ENCODE measurements at regions not wholly inside any gene's neighbourhood (a gene's known extent, or its start where the extent isn't known, plus 50 kb on each side); places are given as distances from the start of the nearest gene placed in this dataset.
"Not testable (repeated sequence)": the region's sequence is repeated elsewhere in the genome, so short reads cannot be mapped to it uniquely, and the experiment has no call there.

- Mint-ChIP-seq H3K27me3 (peaks cover 0 to 1% of the 10 kb centered on the region in 2 donors), H3K9me3 (no peaks in the 10 kb centered on the region), H3K4me1 (no peaks in the 10 kb centered on the region), H3K27ac (no peak overlapping the region), H3K36me3 (no peaks in the 10 kb centered on the region), H3K4me3 (no peak overlapping the region)
- no peaks in the 10 kb centered on the region for H3K9me3 ChIP-seq (ENCODE audit: low read length)
- H3K27ac ChIP-seq (ENCODE audit: low read depth, low read length) = no peak overlapping the region
- no peak overlapping the region for H3K4me3 ChIP-seq (ENCODE audit: low read length)
- POLR2A ChIA-PET = no interaction called here
- H3K27me3 ChIP-seq (ENCODE audit: insufficient read depth, low read length, poor library complexity, severe bottlenecking) = no peaks in the 10 kb centered on the region
- CTCF ChIA-PET = interaction anchor here (1.3 kb wide), 1 partner anchor 63 kb away, joined by 3 read pairs; no protein-coding TSS in a partner anchor
- no peaks in the 10 kb centered on the region for H3K4me1 ChIP-seq (ENCODE audit: insufficient read depth, low read length)
- no peaks in the 10 kb centered on the region for H3K36me3 ChIP-seq (ENCODE audit: insufficient read depth, low read length)
- DNase-seq = no peak
Measured at GRCh38 chr16:79993629-79994209, 393.2 kb upstream of the MAF start.

- H3K4me3 Mint-ChIP-seq = no peak overlapping the region
- Histone ChIP-seq H3K9me3 (ENCODE audit: low read length) (no peaks in the 10 kb centered on the region), H3K27ac (ENCODE audit: low read depth, low read length) (no peak overlapping the region), H3K4me1 (ENCODE audit: insufficient read depth, low read length) (no peaks in the 10 kb centered on the region), H3K27me3 (ENCODE audit: insufficient read depth, low read length, poor library complexity, severe bottlenecking) (no peaks in the 10 kb centered on the region), H3K36me3 (ENCODE audit: insufficient read depth, low read length) (no peaks in the 10 kb centered on the region), H3K4me3 (ENCODE audit: low read length) (no peak overlapping the region)
- DNase-seq = no peak
- no peaks in the 10 kb centered on the region for H3K9me3 Mint-ChIP-seq
- no peaks in the 10 kb centered on the region for H3K4me1 Mint-ChIP-seq
- H3K36me3 Mint-ChIP-seq = no peaks in the 10 kb centered on the region
- ChIA-PET POLR2A (no interaction called here), CTCF (no interaction called here)
- peaks cover 4 to 8% of the 10 kb centered on the region in 2 donors for H3K27me3 Mint-ChIP-seq
- H3K27ac Mint-ChIP-seq = no peak overlapping the region
Measured at GRCh38 chr16:79991969-79992368, 391.4 kb upstream of the MAF start.

GRCh38 chr16:79988721-79989220, 388.2 kb upstream of the MAF start:
- Mint-ChIP-seq H3K4me1 (no peaks in the 10 kb centered on the region), H3K27me3 (peaks cover 4 to 12% of the 10 kb centered on the region in 2 donors), H3K36me3 (no peaks in the 10 kb centered on the region), H3K27ac (no peak overlapping the region), H3K4me3 (no peak overlapping the region), H3K9me3 (no peaks in the 10 kb centered on the region)
- DNase-seq = no peak
- no peaks in the 10 kb centered on the region for H3K4me1 ChIP-seq (ENCODE audit: insufficient read depth, low read length)
- no peaks in the 10 kb centered on the region for H3K9me3 ChIP-seq (ENCODE audit: low read length)
- H3K27me3 ChIP-seq (ENCODE audit: insufficient read depth, low read length, poor library complexity, severe bottlenecking) = no peaks in the 10 kb centered on the region
- POLR2A ChIA-PET = no interaction called here
- H3K27ac ChIP-seq (ENCODE audit: low read depth, low read length) = no peak overlapping the region
- CTCF ChIA-PET = no interaction called here
- H3K36me3 ChIP-seq (ENCODE audit: insufficient read depth, low read length) = no peaks in the 10 kb centered on the region
- H3K4me3 ChIP-seq (ENCODE audit: low read length) = no peak overlapping the region

GRCh38 chr16:79988089-79988488, 387.6 kb upstream of the MAF start:
- Histone ChIP-seq H3K4me3 (ENCODE audit: low read length) (no peak overlapping the region), H3K27me3 (ENCODE audit: insufficient read depth, low read length, poor library complexity, severe bottlenecking) (no peaks in the 10 kb centered on the region), H3K4me1 (ENCODE audit: insufficient read depth, low read length) (no peaks in the 10 kb centered on the region), H3K9me3 (ENCODE audit: low read length) (no peaks in the 10 kb centered on the region), H3K36me3 (ENCODE audit: insufficient read depth, low read length) (no peaks in the 10 kb centered on the region), H3K27ac (ENCODE audit: low read depth, low read length) (no peak overlapping the region)
- H3K36me3 Mint-ChIP-seq = no peaks in the 10 kb centered on the region
- H3K4me1 Mint-ChIP-seq = no peaks in the 10 kb centered on the region
- H3K27ac Mint-ChIP-seq = no peak overlapping the region
- no peaks in the 10 kb centered on the region for H3K9me3 Mint-ChIP-seq
- ChIA-PET POLR2A (no interaction called here), CTCF (no interaction called here)
- no peak overlapping the region for H3K4me3 Mint-ChIP-seq
- peaks cover 4 to 12% of the 10 kb centered on the region in 2 donors for H3K27me3 Mint-ChIP-seq
- no peak for DNase-seq

- no peak overlapping the region for H3K27ac Mint-ChIP-seq
Measured at GRCh38 chr16:79986352-79986751, 385.8 kb upstream of the MAF start.

GRCh38 chr16:79985606-79986005, 385.1 kb upstream of the MAF start:
- Histone ChIP-seq H3K4me1 (ENCODE audit: insufficient read depth, low read length) (no peaks in the 10 kb centered on the region), H3K27ac (ENCODE audit: low read depth, low read length) (no peak overlapping the region), H3K9me3 (ENCODE audit: low read length) (no peaks in the 10 kb centered on the region), H3K27me3 (ENCODE audit: insufficient read depth, low read length, poor library complexity, severe bottlenecking) (no peaks in the 10 kb centered on the region), H3K4me3 (ENCODE audit: low read length) (no peak overlapping the region), H3K36me3 (ENCODE audit: insufficient read depth, low read length) (no peaks in the 10 kb centered on the region)
- no peak overlapping the region for H3K4me3 Mint-ChIP-seq
- no peaks in the 10 kb centered on the region for H3K9me3 Mint-ChIP-seq
- ChIA-PET CTCF (no interaction called here), POLR2A (no interaction called here)
- H3K27ac Mint-ChIP-seq = no peak overlapping the region
- H3K27me3 Mint-ChIP-seq = peaks cover 4 to 12% of the 10 kb centered on the region in 2 donors
- no peaks in the 10 kb centered on the region for H3K36me3 Mint-ChIP-seq
- DNase-seq = no peak
- H3K4me1 Mint-ChIP-seq = no peaks in the 10 kb centered on the region

More at GRCh38 chr16:79986352-79986751, 385.8 kb upstream of the MAF start:
- POLR2A ChIA-PET = no interaction called here
- no peak for DNase-seq
- CTCF ChIA-PET = no interaction called here
- H3K36me3 Mint-ChIP-seq = no peaks in the 10 kb centered on the region
- no peaks in the 10 kb centered on the region for H3K4me1 Mint-ChIP-seq
- no peak overlapping the region for H3K27ac ChIP-seq (ENCODE audit: low read depth, low read length)
- H3K4me3 Mint-ChIP-seq = no peak overlapping the region
- H3K4me1 ChIP-seq (ENCODE audit: insufficient read depth, low read length) = no peaks in the 10 kb centered on the region
- no peaks in the 10 kb centered on the region for H3K9me3 Mint-ChIP-seq
- no peak overlapping the region for H3K4me3 ChIP-seq (ENCODE audit: low read length)
- no peaks in the 10 kb centered on the region for H3K36me3 ChIP-seq (ENCODE audit: insufficient read depth, low read length)
- H3K27me3 Mint-ChIP-seq = peaks cover 4 to 12% of the 10 kb centered on the region in 2 donors
- no peaks in the 10 kb centered on the region for H3K9me3 ChIP-seq (ENCODE audit: low read length)
- no peaks in the 10 kb centered on the region for H3K27me3 ChIP-seq (ENCODE audit: insufficient read depth, low read length, poor library complexity, severe bottlenecking)

GRCh38 chr16:79984149-79984548, 383.6 kb upstream of the MAF start:
- POLR2A ChIA-PET; H3K27ac Mint-ChIP-seq; H3K27ac ChIP-seq (ENCODE audit: low read depth, low read length); H3K4me1 ChIP-seq (ENCODE audit: insufficient read depth, low read length); H3K4me3 ChIP-seq (ENCODE audit: low read length); DNase-seq; H3K36me3 Mint-ChIP-seq; H3K9me3 Mint-ChIP-seq; H3K36me3 ChIP-seq (ENCODE audit: insufficient read depth, low read length); CTCF ChIA-PET; H3K4me1 Mint-ChIP-seq; H3K9me3 ChIP-seq (ENCODE audit: low read length); H3K27me3 ChIP-seq (ENCODE audit: insufficient read depth, low read length, poor library complexity, severe bottlenecking); H3K4me3 Mint-ChIP-seq: not testable (repeated sequence)
- peaks cover 3 to 12% of the 10 kb centered on the region in 2 donors for H3K27me3 Mint-ChIP-seq

- DNase-seq = no peak
- H3K4me3 ChIP-seq (ENCODE audit: low read length) = no peak overlapping the region
- Mint-ChIP-seq H3K4me3 (no peak overlapping the region), H3K9me3 (no peaks in the 10 kb centered on the region), H3K4me1 (no peaks in the 10 kb centered on the region), H3K27me3 (peaks cover 3 to 8% of the 10 kb centered on the region in 2 donors), H3K36me3 (no peaks in the 10 kb centered on the region), H3K27ac (no peak overlapping the region)
- H3K27ac ChIP-seq (ENCODE audit: low read depth, low read length) = no peak overlapping the region
- POLR2A ChIA-PET = no interaction called here
- H3K9me3 ChIP-seq (ENCODE audit: low read length) = no peaks in the 10 kb centered on the region
- CTCF ChIA-PET = no interaction called here
- H3K4me1 ChIP-seq (ENCODE audit: insufficient read depth, low read length) = no peaks in the 10 kb centered on the region
- no peaks in the 10 kb centered on the region for H3K27me3 ChIP-seq (ENCODE audit: insufficient read depth, low read length, poor library complexity, severe bottlenecking)
- no peaks in the 10 kb centered on the region for H3K36me3 ChIP-seq (ENCODE audit: insufficient read depth, low read length)
Measured at GRCh38 chr16:79982862-79983261, 382.3 kb upstream of the MAF start.

GRCh38 chr16:79982361-79982760, 381.8 kb upstream of the MAF start:
- no peak for DNase-seq
- no peaks in the 10 kb centered on the region for H3K4me1 ChIP-seq (ENCODE audit: insufficient read depth, low read length)
- ChIA-PET CTCF (no interaction called here), POLR2A (no interaction called here)
- no peaks in the 10 kb centered on the region for H3K36me3 ChIP-seq (ENCODE audit: insufficient read depth, low read length)
- no peaks in the 10 kb centered on the region for H3K9me3 ChIP-seq (ENCODE audit: low read length)
- Mint-ChIP-seq H3K4me1 (no peaks in the 10 kb centered on the region), H3K27me3 (peaks cover 3 to 7% of the 10 kb centered on the region in 2 donors), H3K4me3 (no peak overlapping the region), H3K9me3 (no peaks in the 10 kb centered on the region), H3K36me3 (no peaks in the 10 kb centered on the region), H3K27ac (no peak overlapping the region)
- H3K4me3 ChIP-seq (ENCODE audit: low read length) = no peak overlapping the region
- H3K27ac ChIP-seq (ENCODE audit: low read depth, low read length) = no peak overlapping the region
- no peaks in the 10 kb centered on the region for H3K27me3 ChIP-seq (ENCODE audit: insufficient read depth, low read length, poor library complexity, severe bottlenecking)

Data from CD8-positive, alpha-beta memory T cell (primary cell).